ENCODE measurements at regions not wholly inside any gene's neighbourhood (a gene's known extent, or its start where the extent isn't known, plus 50 kb on each side); places are given as distances from the start of the nearest gene placed in this dataset.

- TF ChIP-seq CTCF (IDR thresholded peaks at IDR 0.05) (no peak), ZFX (IDR thresholded peaks at IDR 0.05; ENCODE audit: borderline replicate concordance) (no peak)
These were observed 1476.4 kb downstream of the NLGN4Y start for GRCh38 chrY:16000751-16001150.

Measured in 22Rv1 (cell line).